Liver (tissue), 7 donors: ENCODE measurements at regions not wholly inside any gene's neighbourhood (a gene's known extent, or its start where the extent isn't known, plus 50 kb on each side); places are given as distances from the start of the nearest gene placed in this dataset.
A peak's percentile ranks its signal among the peaks of the same experiment; 100 is the strongest.

ENCODE experiments used
- DNase-seq: peaks from one replicate; pipeline ENCODE4 v3.0.0-alpha.2; 2017; ENCODE audit warnings: low spot score
- H3K27ac ChIP-seq, 2 donors: one replicate each; pipeline ENCODE4 v1.7.0; 2013; ENCODE audit warnings: inconsistent platforms in 2 of 2, low read length in 2 of 2, control low read depth in 1 of 2, low read depth in 1 of 2, mild to moderate bottlenecking in 1 of 2
- H3K27me3 ChIP-seq, 4 donors: one replicate each; pipeline versions ENCODE4 v1.6.1 to v1.7.0; 2013; ENCODE audit warnings: low read length in 3 of 4, inconsistent platforms in 1 of 4, mild to moderate bottlenecking in 1 of 4, moderate library complexity in 1 of 4; ENCODE audit not compliant: control insufficient read depth in 4 of 4, insufficient read depth in 4 of 4
- H3K36me3 ChIP-seq, 4 donors: one replicate each; pipeline versions ENCODE4 v1.6.1 to v1.7.0; 2013; ENCODE audit warnings: low read length in 3 of 4, mild to moderate bottlenecking in 3 of 4, low read depth in 1 of 4, moderate library complexity in 1 of 4; ENCODE audit not compliant: control insufficient read depth in 4 of 4, insufficient read depth in 3 of 4
- H3K4me1 ChIP-seq, 4 donors: one replicate each; pipeline versions ENCODE4 v1.6.1 to v1.7.0; 2013; ENCODE audit warnings: low read length in 3 of 4, mild to moderate bottlenecking in 3 of 4, moderate library complexity in 1 of 4; ENCODE audit not compliant: control insufficient read depth in 4 of 4, insufficient read depth in 4 of 4
- H3K4me3 ChIP-seq, 3 donors: one replicate each; pipeline versions ENCODE4 v1.6.1 to v1.7.0; 2013; ENCODE audit warnings: low read length in 3 of 3, control low read depth in 1 of 3, low read depth in 1 of 3, mild to moderate bottlenecking in 1 of 3
- H3K9ac ChIP-seq, 2 donors: one replicate each; pipeline ENCODE4 v1.7.0; 2013; ENCODE audit warnings: low read length in 2 of 2, mild to moderate bottlenecking in 2 of 2, moderate library complexity in 2 of 2, control low read depth in 1 of 2, low read depth in 1 of 2
- H3K9me3 ChIP-seq, 4 donors: one replicate each; pipeline versions ENCODE4 v1.6.1 to v1.7.0; 2013; ENCODE audit warnings: low read length in 3 of 4; ENCODE audit not compliant: control insufficient read depth in 4 of 4
- EGR1 ChIP-seq, 2 donors: IDR thresholded peaks; 2 replicates each; pipeline ENCODE4 v1.6.1; 2016 to 2018; ENCODE audit warnings: antibody characterized with exemption in 2 of 2, low read depth in 2 of 2
- FOXA1 ChIP-seq: IDR thresholded peaks from 2 replicates; pipeline ENCODE4 v1.6.1; 2016; ENCODE audit warnings: antibody characterized with exemption
- FOXA2 ChIP-seq: IDR thresholded peaks from 2 replicates; pipeline ENCODE4 v1.6.1; 2016; ENCODE audit warnings: antibody characterized with exemption
- GABPA ChIP-seq, 2 donors: IDR thresholded peaks in 1 of 2; conservative IDR thresholded peaks in 1 of 2; 2 replicates each; pipeline ENCODE4 v1.6.1; 2016; ENCODE audit warnings: antibody characterized with exemption in 2 of 2, mild to moderate bottlenecking in 1 of 2, moderate library complexity in 1 of 2
- HNF4A ChIP-seq, 2 donors: conservative IDR thresholded peaks; 2 replicates each; pipeline ENCODE4 v1.6.1; 2016; ENCODE audit warnings: antibody characterized with exemption in 2 of 2, mild to moderate bottlenecking in 2 of 2
- HNF4G ChIP-seq: IDR thresholded peaks from 2 replicates; pipeline ENCODE4 v1.6.1; 2016; ENCODE audit warnings: antibody characterized with exemption
- JUND ChIP-seq, 2 donors: IDR thresholded peaks; 2 replicates each; pipeline ENCODE4 v1.6.1; 2016; ENCODE audit warnings: antibody characterized with exemption in 2 of 2
- MAX ChIP-seq: IDR thresholded peaks from 2 replicates; pipeline ENCODE4 v1.6.1; 2016; ENCODE audit warnings: antibody characterized with exemption
- NR2F2 ChIP-seq: IDR thresholded peaks from 2 replicates; pipeline ENCODE4 v1.6.1; 2016; ENCODE audit warnings: antibody characterized with exemption
- RAD21 ChIP-seq, 2 donors: IDR thresholded peaks; 2 replicates each; pipeline ENCODE4 v1.6.1; 2016; ENCODE audit warnings: antibody characterized with exemption in 2 of 2, mild to moderate bottlenecking in 2 of 2
- REST ChIP-seq: IDR thresholded peaks from 2 replicates; pipeline ENCODE4 v1.6.1; 2016; ENCODE audit warnings: antibody characterized with exemption, mild to moderate bottlenecking
- RXRA ChIP-seq, 2 donors: IDR thresholded peaks; 2 replicates each; pipeline ENCODE4 v1.6.1; 2017 to 2018; ENCODE audit warnings: antibody characterized with exemption in 2 of 2, mild to moderate bottlenecking in 1 of 2
- SP1 ChIP-seq: IDR thresholded peaks from 2 replicates; pipeline ENCODE4 v1.6.1; 2018; ENCODE audit warnings: antibody characterized with exemption, mild to moderate bottlenecking
- TAF1 ChIP-seq: conservative IDR thresholded peaks from 2 replicates; pipeline ENCODE4 v1.6.1; 2016; ENCODE audit warnings: antibody characterized with exemption, mild to moderate bottlenecking
- YY1 ChIP-seq: IDR thresholded peaks from 2 replicates; pipeline ENCODE4 v1.6.1; 2016; ENCODE audit warnings: antibody characterized with exemption, mild to moderate bottlenecking
- ZBTB33 ChIP-seq: IDR thresholded peaks from 2 replicates; pipeline ENCODE4 v1.6.1; 2016; ENCODE audit warnings: antibody characterized with exemption
- WGBS: extraction: QIAGEN DNeasy Blood & Tissue Kit; methylation state at CpG from one replicate; pipeline ENCODE4 v1.1.7; 2013; 5-methylcytosine and 5-hydroxymethylcytosine counted together
- TF ChIP-seq, protein P1 (sequence below): IDR thresholded peaks from 2 replicates; pipeline ENCODE4 v1.6.1; 2016; ENCODE audit warnings: antibody characterized with exemption
- donor health status: healthy.
- donor health status: healthy.
- donor health status: healthy.
- donor health status: healthy.

- H3K4me1 ChIP-seq = peaks cover 0 to 8% (median 5%) of the 10 kb centered on the region in 4 donors
- H3K27ac ChIP-seq = no peak overlapping the region
- H3K9me3 ChIP-seq = peaks cover 0 to 4% (median 0%) of the 10 kb centered on the region in 4 donors
- DNase-seq = no peak
- H3K9ac ChIP-seq = no peak overlapping the region
- WGBS = 15% methylated on average over 100 of the region's 100 CpGs
- H3K27me3 ChIP-seq = no peaks in the 10 kb centered on the region
- peak overlapping the region in 2 of 3 donors; percentile 42 to 57 for H3K4me3 ChIP-seq
- no peaks in the 10 kb centered on the region for H3K36me3 ChIP-seq
- TF ChIP-seq FOXA2 (no peak), MAX (no peak), NR2F2 (no peak), RAD21 (IDR thresholded peaks at IDR 0.05) (no peak), EGR1 (IDR thresholded peaks at IDR 0.05; ENCODE audit: low read depth in 2 of 2) (no peak), FOXA1 (no peak), YY1 (no peak), SP1 (no peak), TAF1 (no peak), ZBTB33 (no peak), REST (no peak), HNF4G (no peak), GABPA (IDR thresholded peaks at IDR 0.05 in 1 of 2, conservative IDR thresholded peaks at IDR 0.05 in 1 of 2) (no peak), RXRA (IDR thresholded peaks at IDR 0.05) (no peak), JUND (IDR thresholded peaks at IDR 0.05) (no peak)
- TF ChIP-seq, protein P1, sequence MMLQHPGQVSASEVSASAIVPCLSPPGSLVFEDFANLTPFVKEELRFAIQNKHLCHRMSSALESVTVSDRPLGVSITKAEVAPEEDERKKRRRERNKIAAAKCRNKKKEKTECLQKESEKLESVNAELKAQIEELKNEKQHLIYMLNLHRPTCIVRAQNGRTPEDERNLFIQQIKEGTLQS = no peak
Measured at GRCh38 chr13:99895444-99896368, 75.9 kb downstream of the ZIC5 start.

DNA sequence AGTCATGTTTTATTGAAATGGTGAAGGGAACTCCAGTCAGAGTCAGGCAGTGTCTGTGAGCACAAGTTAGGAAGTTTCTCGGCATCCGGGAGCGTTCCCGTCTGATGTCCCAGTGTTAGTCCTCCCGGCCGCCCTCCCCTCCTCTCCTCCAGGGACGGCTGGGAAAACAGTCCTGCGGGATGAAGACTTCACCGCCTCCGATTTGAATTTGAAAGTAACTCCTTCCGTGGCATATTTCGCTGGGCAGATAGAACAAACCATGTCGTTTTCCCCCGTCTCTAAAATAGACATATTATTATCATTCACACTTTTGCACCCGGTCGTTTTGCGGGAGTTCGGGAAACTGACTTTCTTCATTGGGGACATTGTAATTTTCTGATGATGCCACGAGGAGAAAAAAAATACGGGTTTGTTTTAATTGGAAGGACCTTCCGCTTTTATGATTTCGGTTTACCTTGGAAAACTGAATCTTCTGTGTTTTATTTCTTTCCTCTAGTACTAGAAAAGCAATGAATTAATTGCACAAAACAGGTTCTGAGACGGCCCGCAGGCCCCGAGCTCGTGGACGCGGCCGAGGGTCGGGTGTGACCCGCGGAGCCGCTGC is 76.6 kb downstream of the ZIC5 start:
- H3K27me3 ChIP-seq = no peaks in the 10 kb centered on the region
- no peak overlapping the region for H3K27ac ChIP-seq
- H3K4me3 ChIP-seq = peak overlapping the region in 2 of 3 donors; percentile 42 to 57
- TF ChIP-seq TAF1 = no peak
- TF ChIP-seq HNF4G = no peak
- no peak for TF ChIP-seq HNF4A (conservative IDR thresholded peaks at IDR 0.05)
- no peak for TF ChIP-seq GABPA (IDR thresholded peaks at IDR 0.05 in 1 of 2, conservative IDR thresholded peaks at IDR 0.05 in 1 of 2)
- no peak for TF ChIP-seq FOXA1
- no peaks in the 10 kb centered on the region for H3K36me3 ChIP-seq
- no peak for DNase-seq
- peak overlapping the region in 1 of 2 donors; percentile 44 for H3K9ac ChIP-seq
- peaks cover 0 to 6% (median 5%) of the 10 kb centered on the region in 4 donors for H3K4me1 ChIP-seq
- WGBS = 11% methylated on average over 33 of the region's 33 CpGs
- H3K9me3 ChIP-seq = peaks cover 0 to 4% (median 0%) of the 10 kb centered on the region in 4 donors
